ENCODE measurements at regions not wholly inside any gene's neighbourhood (a gene's known extent, or its start where the extent isn't known, plus 50 kb on each side); places are given as distances from the start of the nearest gene placed in this dataset.

DNA sequence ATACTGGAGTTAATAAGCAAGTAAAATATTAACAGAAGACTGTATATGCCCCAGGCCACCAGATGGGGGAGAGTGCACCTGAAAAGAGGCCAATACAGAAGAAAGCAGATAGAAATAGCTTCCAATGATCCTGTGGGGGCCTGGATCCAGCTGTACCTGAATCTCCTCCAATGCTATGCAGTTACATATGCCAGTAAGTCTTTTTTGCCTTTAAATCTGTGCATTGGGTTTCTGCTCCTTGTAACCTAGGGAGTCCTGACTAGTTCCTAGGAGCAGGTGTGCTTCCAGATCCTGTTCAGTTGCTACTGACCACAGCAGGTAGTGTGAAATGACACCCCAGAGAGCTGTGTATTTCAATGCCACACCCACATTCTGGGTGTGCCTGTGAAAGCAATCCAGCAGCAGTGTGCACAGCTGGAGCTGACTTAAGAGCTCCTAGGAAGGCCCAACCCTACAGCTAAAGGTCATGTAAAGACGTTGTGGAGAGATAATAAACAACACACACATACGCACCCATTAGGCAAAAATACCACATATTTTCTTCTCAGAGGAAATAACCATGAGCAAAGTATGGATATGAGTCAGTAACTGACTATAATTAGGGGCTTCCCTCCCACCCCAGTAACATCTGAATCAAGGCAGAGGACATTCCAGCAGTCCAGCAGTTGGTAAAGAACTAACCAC is 62.2 kb upstream of the AKAP13 start:
- H3K4me1 Mint-ChIP-seq, result peaks cover 9% of the 10 kb centered on the region
- H3K4me3 Mint-ChIP-seq, result no peak overlapping the region
- no peaks in the 10 kb centered on the region for H3K27me3 Mint-ChIP-seq (ENCODE audit: low read depth)
- H3K9me3 Mint-ChIP-seq, result peaks cover 15% of the 10 kb centered on the region
- H3K36me3 Mint-ChIP-seq (ENCODE audit: low read depth), result peaks cover 4% of the 10 kb centered on the region
- no peak overlapping the region for H3K27ac Mint-ChIP-seq
- TF ChIP-seq, protein P1, sequence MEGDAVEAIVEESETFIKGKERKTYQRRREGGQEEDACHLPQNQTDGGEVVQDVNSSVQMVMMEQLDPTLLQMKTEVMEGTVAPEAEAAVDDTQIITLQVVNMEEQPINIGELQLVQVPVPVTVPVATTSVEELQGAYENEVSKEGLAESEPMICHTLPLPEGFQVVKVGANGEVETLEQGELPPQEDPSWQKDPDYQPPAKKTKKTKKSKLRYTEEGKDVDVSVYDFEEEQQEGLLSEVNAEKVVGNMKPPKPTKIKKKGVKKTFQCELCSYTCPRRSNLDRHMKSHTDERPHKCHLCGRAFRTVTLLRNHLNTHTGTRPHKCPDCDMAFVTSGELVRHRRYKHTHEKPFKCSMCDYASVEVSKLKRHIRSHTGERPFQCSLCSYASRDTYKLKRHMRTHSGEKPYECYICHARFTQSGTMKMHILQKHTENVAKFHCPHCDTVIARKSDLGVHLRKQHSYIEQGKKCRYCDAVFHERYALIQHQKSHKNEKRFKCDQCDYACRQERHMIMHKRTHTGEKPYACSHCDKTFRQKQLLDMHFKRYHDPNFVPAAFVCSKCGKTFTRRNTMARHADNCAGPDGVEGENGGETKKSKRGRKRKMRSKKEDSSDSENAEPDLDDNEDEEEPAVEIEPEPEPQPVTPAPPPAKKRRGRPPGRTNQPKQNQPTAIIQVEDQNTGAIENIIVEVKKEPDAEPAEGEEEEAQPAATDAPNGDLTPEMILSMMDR (IDR thresholded peaks at IDR 0.05; ENCODE audit: unreplicated experiment in 3 of 3), result no peak

DNA sequence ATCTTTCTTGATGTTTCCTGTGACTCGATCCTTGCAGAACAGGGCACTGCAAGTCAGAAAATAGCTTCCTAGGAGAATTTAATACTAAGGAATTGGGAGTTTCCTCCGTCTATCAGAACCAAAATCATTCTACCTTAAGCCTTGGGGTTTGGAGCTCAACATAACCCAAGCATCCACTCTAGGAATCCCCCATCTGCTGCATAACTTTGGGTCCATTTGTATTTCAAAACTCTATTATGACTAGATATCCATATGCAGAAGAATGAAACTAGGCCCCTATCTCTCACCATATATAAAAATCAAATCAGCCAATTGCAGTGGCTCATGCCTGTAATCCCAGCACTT is 61.7 kb upstream of the AKAP13 start:
- H3K27me3 Mint-ChIP-seq (ENCODE audit: low read depth), result no peaks in the 10 kb centered on the region
- H3K36me3 Mint-ChIP-seq (ENCODE audit: low read depth), result peaks cover 4% of the 10 kb centered on the region
- TF ChIP-seq, protein P1 (IDR thresholded peaks at IDR 0.05; ENCODE audit: unreplicated experiment in 3 of 3), result no peak
- H3K27ac Mint-ChIP-seq, result no peak overlapping the region
- H3K4me3 Mint-ChIP-seq, result no peak overlapping the region
- peaks cover 8% of the 10 kb centered on the region for H3K4me1 Mint-ChIP-seq
- H3K9me3 Mint-ChIP-seq, result peaks cover 16% of the 10 kb centered on the region

DNA sequence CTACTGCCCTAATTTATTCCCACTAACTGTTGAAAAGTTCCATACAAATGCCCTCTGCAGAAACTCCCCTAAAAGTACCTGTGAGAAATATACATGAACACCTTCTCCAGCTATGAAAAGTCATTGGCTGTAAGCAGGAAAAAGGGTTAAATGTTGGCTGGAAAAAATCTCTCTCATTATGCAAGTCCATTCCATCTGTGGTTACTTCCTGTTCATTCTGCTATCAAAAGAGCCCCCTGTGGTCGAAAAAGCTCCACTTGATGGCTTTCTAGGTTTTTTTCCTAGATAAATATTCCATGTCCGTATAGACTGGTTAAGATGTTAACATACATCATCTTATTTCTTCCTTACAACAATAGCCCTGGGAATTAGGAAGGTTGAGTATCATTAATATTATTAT is 56.2 kb upstream of the AKAP13 start:
- H3K9me3 Mint-ChIP-seq, result peaks cover 16% of the 10 kb centered on the region
- H3K27me3 Mint-ChIP-seq (ENCODE audit: low read depth), result no peaks in the 10 kb centered on the region
- peaks cover 4% of the 10 kb centered on the region for H3K36me3 Mint-ChIP-seq (ENCODE audit: low read depth)
- no peak overlapping the region for H3K27ac Mint-ChIP-seq
- H3K4me3 Mint-ChIP-seq, result no peak overlapping the region
- peaks cover 27% of the 10 kb centered on the region for H3K4me1 Mint-ChIP-seq
- TF ChIP-seq, protein P1 (IDR thresholded peaks at IDR 0.05; ENCODE audit: unreplicated experiment in 3 of 3), result no peak

DNA sequence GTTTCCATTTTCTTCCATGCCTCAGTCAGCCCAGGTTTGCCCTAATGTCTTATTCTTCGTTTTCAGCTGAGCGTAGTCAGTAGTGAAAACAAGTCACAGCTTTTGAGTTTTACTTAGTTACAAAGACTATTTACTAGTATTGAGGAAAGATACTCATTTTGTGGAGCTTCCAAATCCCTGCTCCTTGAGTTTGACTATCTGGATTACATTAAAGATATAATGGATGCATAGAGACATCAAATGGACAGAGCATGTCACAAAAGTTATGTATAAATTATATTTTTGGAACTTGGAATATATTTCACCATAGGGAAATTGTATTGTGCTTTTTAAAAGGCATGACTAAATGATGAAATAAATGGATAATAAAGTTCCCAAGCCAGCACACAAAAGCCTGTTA is 54.6 kb upstream of the AKAP13 start:
- Mint-ChIP-seq H3K27ac (peak overlapping the region in 1 of 3 experiments; percentile 38), H3K27me3 (ENCODE audit: low read depth) (no peaks in the 10 kb centered on the region), H3K36me3 (ENCODE audit: low read depth) (no peaks in the 10 kb centered on the region), H3K4me1 (peaks cover 42% of the 10 kb centered on the region), H3K4me3 (no peak overlapping the region), H3K9me3 (peaks cover 11% of the 10 kb centered on the region)
- TF ChIP-seq, protein P1 (IDR thresholded peaks at IDR 0.05; ENCODE audit: unreplicated experiment in 3 of 3), result no peak

DNA sequence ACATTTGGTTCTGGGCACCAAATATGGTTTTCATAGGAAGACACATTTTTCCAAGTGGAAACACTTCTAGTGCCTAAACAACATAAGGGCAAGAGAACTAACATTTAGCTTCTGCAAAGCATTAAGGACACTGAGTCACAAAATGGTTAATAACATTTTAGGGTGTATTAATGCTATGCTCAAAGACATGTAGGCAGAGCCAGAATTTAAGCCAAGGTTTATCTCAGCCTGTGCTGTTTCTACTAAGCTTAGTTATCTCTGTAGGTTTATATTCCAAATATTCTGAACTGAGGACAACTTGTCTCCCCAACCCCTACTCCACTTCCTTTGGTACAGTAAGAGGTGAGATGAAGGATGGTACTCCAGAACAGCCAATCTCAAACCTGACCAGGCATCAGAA is 54.1 kb upstream of the AKAP13 start:
- Mint-ChIP-seq H3K36me3 (ENCODE audit: low read depth) (no peaks in the 10 kb centered on the region), H3K27me3 (ENCODE audit: low read depth) (no peaks in the 10 kb centered on the region), H3K4me1 (peaks cover 47% of the 10 kb centered on the region), H3K9me3 (peaks cover 11% of the 10 kb centered on the region), H3K27ac (peak overlapping the region in 2 of 3 experiments; percentile 38 to 41), H3K4me3 (no peak overlapping the region)
- TF ChIP-seq, protein P1 (IDR thresholded peaks at IDR 0.05; ENCODE audit: unreplicated experiment in 3 of 3), result no peak

DNA sequence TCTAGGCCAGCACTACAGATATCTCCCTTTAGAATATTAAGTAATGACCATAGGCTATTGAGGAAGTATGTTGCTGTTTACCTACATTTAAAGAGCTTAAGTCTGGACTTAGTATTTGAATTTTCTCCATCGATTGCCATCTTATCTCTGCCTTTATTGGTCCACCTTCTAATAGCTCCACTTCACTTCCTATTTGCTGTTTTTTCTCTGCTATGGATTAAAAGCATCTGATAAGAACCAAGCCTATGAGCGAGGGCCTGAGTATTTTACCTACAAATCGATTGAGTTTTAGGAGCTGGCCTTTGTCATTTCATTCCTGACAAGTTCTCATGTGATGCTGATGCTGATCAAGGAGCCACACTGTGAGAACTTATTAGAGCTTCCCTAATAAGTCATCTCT is 52.6 kb upstream of the AKAP13 start:
- peaks cover 54% of the 10 kb centered on the region for H3K4me1 Mint-ChIP-seq
- no peak overlapping the region for H3K4me3 Mint-ChIP-seq
- no peaks in the 10 kb centered on the region for H3K36me3 Mint-ChIP-seq (ENCODE audit: low read depth)
- peak overlapping the region; percentile 70 to 99 (median 73) for H3K27ac Mint-ChIP-seq
- H3K27me3 Mint-ChIP-seq (ENCODE audit: low read depth), result no peaks in the 10 kb centered on the region
- peaks cover 3% of the 10 kb centered on the region for H3K9me3 Mint-ChIP-seq
- TF ChIP-seq, protein P1 (IDR thresholded peaks at IDR 0.05; ENCODE audit: unreplicated experiment in 3 of 3), result no peak

All from nephron (organoid).